Motor neuron (in vitro differentiated cells): ENCODE measurements at regions not wholly inside any gene's neighbourhood (a gene's known extent, or its start where the extent isn't known, plus 50 kb on each side); places are given as distances from the start of the nearest gene placed in this dataset.
A peak's percentile ranks its signal among the peaks of the same experiment; 100 is the strongest.

ENCODE experiments used
- ATAC-seq, 8 experiments: fragments of 200-7000 bp; cut with Tn5 transposase; replicated peaks in 6 of 8; 2 replicates each; pipeline ENCODE4 v1.8.0; 2021; ENCODE audit warnings: mild to moderate bottlenecking in 8 of 8, moderate library complexity in 8 of 8
- H3K27ac ChIP-seq, 2 donors: fragments of 250-450 bp; sonication (Bioruptor Pico); 2 replicates each; pipeline ENCODE4 v1.9.0; 2021; ENCODE audit warnings: antibody characterized with exemption in 2 of 2, mild to moderate bottlenecking in 2 of 2, moderate library complexity in 1 of 2
- H3K4me1 ChIP-seq, 2 donors: fragments of 250-450 bp; sonication (Bioruptor Pico); replicated peaks in 1 of 2; 2 replicates each; pipeline ENCODE4 v1.6.1; 2021; ENCODE audit warnings: antibody characterized with exemption in 2 of 2, mild to moderate bottlenecking in 2 of 2, moderate library complexity in 1 of 2
- H3K4me3 ChIP-seq, 5 donors: fragments of 250-450 bp; sonication (Bioruptor Pico); 2 replicates each; pipeline ENCODE4 v1.9.0; 2021; ENCODE audit warnings: antibody characterized with exemption in 5 of 5, mild to moderate bottlenecking in 5 of 5, moderate library complexity in 4 of 5
- WGBS, 10 experiments: fragments of 450-650 bp; shearing (Covaris generic); methylation state at CpG; one replicate each; pipeline ENCODE4 v1.0.0; 2022; 5-methylcytosine and 5-hydroxymethylcytosine counted together
- in situ Hi-C, 9 experiments: fragments of 400-800 bp; cut with MboI; loops; one replicate each; pipeline ENCODE4 v1.15.0; 2021; ENCODE audit warnings: low sequenced_read_pairs in 9 of 9, low pct_unique_long_range_greater_than_20kb in 2 of 9; ENCODE audit not compliant: unreplicated experiment in 9 of 9

DNA sequence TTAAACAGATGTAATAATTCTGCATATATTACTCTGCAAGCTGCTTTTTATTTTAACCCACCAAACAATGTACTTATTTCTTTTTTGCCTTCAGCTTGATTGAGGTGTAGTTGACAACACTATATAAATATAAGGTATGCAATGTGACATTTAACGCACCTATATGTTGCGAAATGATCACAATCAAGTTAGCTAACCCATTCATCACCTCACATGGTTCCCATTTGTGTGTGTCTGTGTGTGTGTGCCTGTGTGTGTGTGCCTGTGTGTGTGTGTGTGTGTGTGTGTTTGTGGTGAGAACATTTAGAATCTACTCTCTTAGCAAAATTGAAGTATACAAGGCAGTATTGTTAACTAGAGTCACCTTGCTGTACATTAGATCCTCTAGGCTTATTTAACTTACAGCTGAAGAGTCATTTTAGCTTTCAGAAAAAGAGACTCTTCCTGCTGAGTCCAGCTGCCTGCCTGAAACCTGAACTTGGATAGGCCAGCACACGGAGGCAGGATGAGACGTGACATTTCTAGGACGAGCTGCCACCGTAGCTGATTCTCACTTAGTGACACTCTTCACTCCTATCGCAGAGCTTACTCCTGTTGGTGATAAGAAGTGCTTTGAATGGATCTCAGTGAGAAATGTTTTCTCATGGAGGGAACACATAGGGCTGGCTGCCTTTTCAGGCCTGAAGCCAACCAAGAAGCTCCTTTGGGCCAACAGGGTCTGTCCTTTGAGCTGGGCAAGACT, 126.5 kb upstream of the RIPOR2 start:
- 53 to 100% (median 80%) methylated on average over 1 to 7 of the region's 7 CpGs; no CpG with 5 or more reads in 1 of the 10 experiments for WGBS, 10 experiments
- H3K4me3 ChIP-seq, result no peak overlapping the region
- no peaks in the 10 kb centered on the region for H3K4me1 ChIP-seq
- no peak overlapping the region for H3K27ac ChIP-seq
- in situ Hi-C loops, result loop anchor here in 4 of 9 experiments (10.0 to 25.0 kb wide), 2 partner anchors 200 to 207 kb away; no protein-coding TSS in a partner anchor
- ATAC-seq, result no peak

DNA sequence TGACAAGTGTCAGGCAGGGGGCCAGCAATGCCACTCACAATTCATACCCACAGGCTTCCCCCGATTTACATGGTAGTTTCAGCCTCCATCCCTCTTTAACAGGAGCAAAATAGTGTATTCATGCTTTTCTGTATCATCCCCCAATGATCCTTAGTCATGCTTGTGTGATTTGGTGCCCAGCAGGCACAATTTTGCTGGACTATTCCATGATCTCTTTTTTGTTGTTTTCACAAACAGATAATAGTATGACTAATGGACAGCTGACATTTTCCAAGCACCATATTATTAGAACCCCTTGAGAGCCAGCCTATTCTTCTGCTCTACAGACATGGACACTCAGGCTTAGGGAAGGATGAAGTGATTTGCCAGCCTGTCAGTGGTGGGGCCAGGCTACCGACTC, 128.2 kb upstream of the RIPOR2 start:
- H3K4me3 ChIP-seq, result no peak overlapping the region
- H3K27ac ChIP-seq, result no peak overlapping the region
- 71 to 100% (median 96%) methylated on average over 1 to 2 of the region's 2 CpGs; no CpG with 5 or more reads in 4 of the 10 experiments for WGBS, 10 experiments
- no peak for ATAC-seq
- H3K4me1 ChIP-seq, result no peaks in the 10 kb centered on the region
- in situ Hi-C loops, result loop anchor here in 4 of 9 experiments (10.0 to 25.0 kb wide), 2 partner anchors 202 to 209 kb away; no protein-coding TSS in a partner anchor

DNA sequence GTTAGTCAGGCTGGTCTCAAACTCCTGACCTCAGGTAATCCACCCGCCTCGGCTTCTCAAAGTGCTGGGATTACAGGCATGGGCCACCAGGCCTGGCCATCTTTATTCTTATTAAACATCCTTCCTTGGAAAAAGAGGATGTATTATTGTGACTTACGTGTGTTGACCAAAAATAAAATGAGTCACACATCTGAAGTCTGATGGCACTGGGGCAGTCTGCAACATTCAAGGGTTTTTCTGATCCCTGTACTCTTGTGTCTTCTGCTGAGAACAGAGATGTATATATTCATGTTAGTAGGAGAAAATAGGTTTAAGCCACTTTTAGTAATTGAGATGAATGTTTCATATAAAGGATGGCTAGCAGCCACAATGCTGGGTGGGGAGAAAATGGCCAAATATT, 129.9 kb upstream of the RIPOR2 start:
- H3K27ac ChIP-seq, result no peak overlapping the region
- in situ Hi-C loops, result loop anchor here in 4 of 9 experiments (10.0 to 25.0 kb wide), 2 partner anchors 203 to 211 kb away; no protein-coding TSS in a partner anchor
- H3K4me1 ChIP-seq, result no peaks in the 10 kb centered on the region
- no peak for ATAC-seq
- 60 to 100% (median 100%) methylated on average over 1 to 3 of the region's 3 CpGs; no CpG with 5 or more reads in 3 of the 10 experiments for WGBS, 10 experiments
- no peak overlapping the region for H3K4me3 ChIP-seq

DNA sequence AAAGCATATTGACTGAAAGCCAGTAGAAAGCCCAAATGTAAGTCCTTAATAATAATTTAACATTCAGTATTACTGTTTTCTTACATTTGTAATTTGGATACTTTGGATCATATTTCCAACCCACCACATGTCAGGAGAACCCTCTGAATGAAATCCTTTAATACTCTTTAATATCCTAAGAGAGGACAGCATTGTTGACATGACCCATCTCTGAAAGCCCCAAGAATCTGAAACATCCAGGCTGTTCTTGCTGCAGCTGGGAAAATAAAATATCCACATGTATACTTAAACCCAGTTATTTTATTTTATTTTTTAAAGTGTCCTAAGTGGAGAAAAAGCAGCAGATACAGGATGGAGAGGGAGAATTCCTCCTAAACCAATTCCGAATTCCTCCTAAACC, 130.8 kb upstream of the RIPOR2 start:
- WGBS, 10 experiments, result 71 to 100% (median 93%) methylated on average over 1 of the region's 1 CpG; no CpG with 5 or more reads in 4 of the 10 experiments
- no peak for ATAC-seq

DNA sequence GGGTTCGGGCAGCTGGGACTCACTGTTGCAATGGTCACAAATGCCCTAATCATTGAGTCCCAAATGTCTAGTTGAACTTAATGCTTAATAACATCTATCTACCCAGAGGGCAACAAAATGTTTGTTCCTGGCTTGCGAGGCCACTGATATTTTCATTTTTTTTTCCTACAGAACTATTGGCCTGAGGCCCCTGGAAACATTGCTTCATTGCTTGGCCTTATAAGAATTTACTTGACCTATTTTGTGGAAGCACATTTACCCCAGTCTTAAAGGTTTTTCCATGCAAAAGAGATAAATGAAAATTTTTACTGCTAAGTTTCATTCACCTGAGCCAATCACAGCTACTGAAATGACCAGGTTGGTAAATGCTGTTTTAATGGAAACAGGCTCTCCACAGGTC, 133.1 kb upstream of the RIPOR2 start:
- in situ Hi-C loops, result loop anchor here in 4 of 9 experiments (10.0 to 25.0 kb wide), 2 partner anchors 207 to 214 kb away; no protein-coding TSS in a partner anchor
- ATAC-seq, result no peak
- no peak overlapping the region for H3K27ac ChIP-seq
- 67 to 100% (median 98%) methylated on average over 1 to 2 of the region's 2 CpGs; no CpG with 5 or more reads in 2 of the 10 experiments for WGBS, 10 experiments
- H3K4me1 ChIP-seq, result no peaks in the 10 kb centered on the region
- H3K4me3 ChIP-seq, result no peak overlapping the region

More for the DNA sequence above, 130.8 kb upstream of the RIPOR2 start:
- Histone ChIP-seq H3K4me1 (no peaks in the 10 kb centered on the region), H3K27ac (no peak overlapping the region), H3K4me3 (no peak overlapping the region)
- in situ Hi-C loops, result loop anchor here in 4 of 9 experiments (10.0 to 25.0 kb wide), 2 partner anchors 204 to 212 kb away; no protein-coding TSS in a partner anchor

DNA sequence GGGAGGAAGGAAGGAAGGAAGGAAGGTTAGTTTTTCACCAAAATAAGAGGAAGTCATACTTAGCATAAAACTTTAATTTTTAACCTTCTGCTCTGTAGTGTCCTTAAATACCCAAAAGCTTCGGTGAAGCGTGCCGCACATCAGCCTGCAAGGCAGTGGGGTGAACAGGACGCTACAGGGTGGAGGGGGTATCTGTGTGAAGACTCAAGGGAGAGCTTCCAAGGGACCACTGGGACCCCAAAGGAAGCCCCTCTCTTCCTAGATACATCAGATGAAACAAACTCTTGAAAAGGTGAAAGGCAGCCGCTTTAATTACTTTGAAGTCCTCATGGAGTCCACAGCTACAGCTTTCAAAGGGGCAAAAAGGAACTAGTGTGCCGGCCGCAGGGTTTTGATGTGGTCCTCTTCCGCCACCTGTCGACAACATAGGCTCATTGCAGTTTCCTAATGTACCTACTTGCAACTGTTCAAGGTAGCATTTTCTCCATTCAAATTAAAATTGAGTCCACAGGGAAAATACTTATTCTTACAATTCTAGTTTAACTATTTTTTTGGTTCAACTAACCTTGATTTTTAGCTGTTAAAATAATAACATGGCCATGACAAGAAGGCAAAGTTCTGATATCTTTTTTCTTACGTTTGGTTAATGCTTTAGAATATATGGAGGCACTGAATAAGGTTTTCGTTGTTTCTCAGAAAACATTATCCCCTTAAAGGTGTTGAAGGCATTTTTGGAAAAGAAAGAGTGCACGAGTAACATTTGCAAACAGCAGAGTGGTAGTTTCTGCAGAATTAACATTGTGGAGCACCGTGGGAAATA, 135.0 kb upstream of the RIPOR2 start:
- WGBS, 10 experiments, result 21 to 67% (median 39%) methylated on average over 3 to 13 of the region's 13 CpGs
- in situ Hi-C loops, result loop anchor here in 3 of 9 experiments (10.0 to 25.0 kb wide), 2 partner anchors 208 to 216 kb away; no protein-coding TSS in a partner anchor
- no peaks in the 10 kb centered on the region for H3K4me1 ChIP-seq
- ATAC-seq, result peak; percentile 69 to 95 (median 78)
- H3K27ac ChIP-seq, result no peak overlapping the region
- no peak overlapping the region for H3K4me3 ChIP-seq

DNA sequence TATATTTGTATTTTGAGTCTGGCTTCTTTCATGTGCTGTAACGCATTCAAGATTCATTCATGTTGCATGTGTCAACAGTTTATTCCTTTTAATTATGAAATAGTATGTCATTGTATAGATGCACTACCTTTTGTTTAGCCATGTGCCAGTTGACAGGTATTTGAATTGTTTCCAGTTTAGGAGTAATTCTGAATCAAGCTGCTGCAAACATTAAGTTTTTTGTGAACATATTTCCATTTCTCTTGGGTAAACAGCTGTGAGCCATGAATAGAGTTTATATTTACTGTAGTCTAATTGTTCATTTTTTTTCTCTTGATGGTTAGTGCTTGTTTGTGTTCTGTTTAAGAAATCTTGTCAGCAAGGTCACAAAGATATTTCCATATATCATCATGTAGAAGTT, 142.4 kb upstream of the RIPOR2 start:
- ATAC-seq, result no peak
- H3K4me3 ChIP-seq, result no peak overlapping the region
- no peaks in the 10 kb centered on the region for H3K4me1 ChIP-seq
- in situ Hi-C loops, result loop anchor here in 1 of 9 experiments (10.0 kb wide), 1 partner anchor 223 kb away; no protein-coding TSS in a partner anchor
- H3K27ac ChIP-seq, result no peak overlapping the region
- 40 to 100% (median 100%) methylated on average over 1 of the region's 1 CpG; no CpG with 5 or more reads in 1 of the 10 experiments for WGBS, 10 experiments

DNA sequence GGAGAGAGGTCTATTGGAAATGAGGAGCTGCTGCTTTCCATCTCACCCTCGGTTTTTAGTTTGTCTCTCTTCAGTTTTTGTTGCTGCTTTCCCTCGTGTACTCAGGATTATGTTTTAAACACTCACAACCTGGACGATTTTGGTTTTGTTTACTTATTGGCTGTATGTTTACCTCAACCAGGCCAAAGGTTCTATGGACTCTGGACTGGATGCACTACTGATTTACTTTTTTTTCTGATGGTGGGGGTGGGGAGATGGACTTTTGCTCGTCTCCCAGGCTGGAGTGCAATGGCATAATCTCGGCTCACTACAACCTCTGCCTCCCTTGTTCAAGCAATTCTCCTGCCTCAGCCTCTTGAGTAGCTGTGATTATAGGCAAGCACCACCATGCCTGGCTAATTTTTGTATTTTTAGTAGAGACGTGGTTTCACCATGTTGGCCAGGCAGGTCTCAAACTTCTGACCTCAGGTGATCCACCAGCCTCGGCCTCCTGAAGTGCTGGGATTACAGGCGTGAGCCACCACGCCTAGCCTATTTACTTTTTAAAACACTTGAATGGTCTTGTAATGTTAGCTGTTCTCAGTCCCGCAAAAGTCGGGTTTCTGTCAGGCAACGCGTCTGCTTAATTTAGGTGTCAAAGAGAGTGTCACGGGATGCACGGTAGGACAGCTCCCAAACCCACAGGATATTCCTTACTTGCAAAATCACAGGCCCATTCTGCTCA, 148.2 kb upstream of the RIPOR2 start:
- in situ Hi-C loops, result no loop called here
- ATAC-seq, result no peak
- 60 to 89% (median 80%) methylated on average over 1 to 13 of the region's 15 CpGs; no CpG with 5 or more reads in 1 of the 10 experiments for WGBS, 10 experiments
- Histone ChIP-seq H3K4me3 (no peak overlapping the region), H3K27ac (no peak overlapping the region), H3K4me1 (no peaks in the 10 kb centered on the region)

DNA sequence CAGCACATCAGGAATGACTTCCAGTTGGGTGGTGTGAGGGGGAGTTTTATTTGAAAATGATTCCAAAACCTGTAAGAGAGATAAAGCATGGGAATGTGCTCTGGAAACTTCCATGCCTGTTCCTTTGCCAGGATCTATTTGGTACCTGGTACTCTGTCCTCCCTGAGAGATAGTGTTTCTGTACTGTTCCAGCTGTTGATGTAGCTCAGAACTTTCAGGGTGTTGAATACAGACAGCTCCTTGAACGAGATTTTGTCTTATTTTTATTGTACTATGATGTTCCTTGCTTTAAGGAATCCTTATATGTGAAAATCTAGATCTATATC, 148.7 kb upstream of the RIPOR2 start:
- no peak for ATAC-seq

DNA sequence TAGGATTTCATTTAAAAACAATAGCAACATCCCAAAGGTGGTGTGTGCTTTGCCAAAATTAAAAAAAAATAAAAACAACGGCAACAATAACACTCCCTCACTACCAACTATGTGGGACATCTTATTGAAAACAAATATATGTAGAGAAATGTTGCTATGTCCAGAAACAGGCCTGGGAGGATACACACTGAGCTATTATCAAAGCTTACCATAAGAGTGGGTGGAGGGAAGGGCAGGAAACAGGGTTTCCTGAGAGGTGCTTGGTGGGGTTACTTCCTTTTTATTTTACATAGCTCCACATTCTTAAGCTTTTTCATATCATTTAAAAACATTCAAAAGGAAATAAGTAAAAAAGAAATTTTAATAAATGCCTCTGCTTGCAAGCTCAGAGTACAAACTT, 150.0 kb upstream of the RIPOR2 start:
- 0 to 71% (median 29%) methylated on average over 1 of the region's 1 CpG; no CpG with 5 or more reads in 3 of the 10 experiments for WGBS, 10 experiments
- H3K4me3 ChIP-seq, result no peak overlapping the region
- peak in 3 of 8 experiments; percentile 20 to 69 (median 40) for ATAC-seq
- in situ Hi-C loops, result no loop called here
- H3K4me1 ChIP-seq, result no peaks in the 10 kb centered on the region
- H3K27ac ChIP-seq, result no peak overlapping the region

More for the DNA sequence above, 148.7 kb upstream of the RIPOR2 start:
- H3K4me3 ChIP-seq, result no peak overlapping the region
- no peaks in the 10 kb centered on the region for H3K4me1 ChIP-seq
- H3K27ac ChIP-seq, result no peak overlapping the region
- 40 to 100% (median 100%) methylated on average over 1 of the region's 1 CpG; no CpG with 5 or more reads in 7 of the 10 experiments for WGBS, 10 experiments
- in situ Hi-C loops, result no loop called here

DNA sequence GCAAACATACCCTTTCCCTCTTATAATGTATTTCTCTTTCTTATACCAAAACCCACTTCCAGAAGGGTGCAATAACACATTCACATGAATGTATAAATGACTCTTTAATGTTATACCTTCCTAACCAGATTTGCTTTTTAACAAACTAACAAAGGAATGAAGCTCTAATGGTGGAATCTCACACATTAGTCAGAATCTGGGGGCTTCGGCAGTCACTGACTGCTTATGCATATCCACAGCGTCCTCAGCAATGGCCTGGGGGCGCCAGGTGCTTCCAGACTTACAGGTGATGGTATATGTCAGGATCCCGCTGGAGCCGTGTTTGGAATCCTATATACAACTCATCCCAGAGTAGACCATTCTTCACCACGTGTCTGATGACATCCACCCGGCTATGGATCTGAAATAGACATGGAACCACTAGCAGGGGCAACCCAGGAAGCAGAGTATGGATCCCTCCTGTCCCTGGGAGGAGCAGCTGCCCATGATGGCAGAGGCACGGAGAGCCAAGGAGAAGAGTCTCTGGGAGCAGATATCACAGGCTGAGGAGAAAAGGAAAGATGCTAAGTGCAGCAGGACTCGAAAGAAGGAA, 150.8 kb upstream of the RIPOR2 start:
- no peak for ATAC-seq
- WGBS, 10 experiments, result 56 to 90% (median 80%) methylated on average over 2 to 9 of the region's 9 CpGs; no CpG with 5 or more reads in 2 of the 10 experiments
- no peaks in the 10 kb centered on the region for H3K4me1 ChIP-seq
- in situ Hi-C loops, result no loop called here
- H3K4me3 ChIP-seq, result no peak overlapping the region
- H3K27ac ChIP-seq, result no peak overlapping the region

DNA sequence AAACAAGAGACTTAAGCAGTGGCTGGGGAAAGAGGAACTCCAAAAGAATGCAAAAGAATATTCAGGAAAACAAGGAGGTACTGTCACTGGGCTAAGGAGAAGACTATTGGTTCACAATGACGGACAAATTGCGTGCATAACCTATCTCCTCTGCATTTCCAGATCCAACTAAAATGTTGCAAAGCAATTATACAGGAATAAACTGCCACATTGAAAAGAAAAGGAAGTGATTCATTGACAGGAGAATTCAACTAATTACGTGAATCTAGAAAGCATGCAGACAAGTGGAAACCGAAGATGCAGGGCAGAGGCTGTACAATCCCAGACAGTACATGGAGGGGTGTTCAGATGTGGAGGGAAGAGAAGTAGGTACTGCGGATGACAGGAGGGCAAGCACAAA, 152.8 kb upstream of the RIPOR2 start:
- peak in 2 of 8 experiments; percentile 11 to 62 for ATAC-seq
- WGBS, 10 experiments, result 29 to 90% (median 79%) methylated on average over 2 to 5 of the region's 5 CpGs; no CpG with 5 or more reads in 1 of the 10 experiments
- Histone ChIP-seq H3K27ac (no peak overlapping the region), H3K4me3 (no peak overlapping the region), H3K4me1 (no peaks in the 10 kb centered on the region)
- in situ Hi-C loops, result no loop called here
